ENCODE measurements at regions not wholly inside any gene's neighbourhood (a gene's known extent, or its start where the extent isn't known, plus 50 kb on each side); places are given as distances from the start of the nearest gene placed in this dataset.

DNA sequence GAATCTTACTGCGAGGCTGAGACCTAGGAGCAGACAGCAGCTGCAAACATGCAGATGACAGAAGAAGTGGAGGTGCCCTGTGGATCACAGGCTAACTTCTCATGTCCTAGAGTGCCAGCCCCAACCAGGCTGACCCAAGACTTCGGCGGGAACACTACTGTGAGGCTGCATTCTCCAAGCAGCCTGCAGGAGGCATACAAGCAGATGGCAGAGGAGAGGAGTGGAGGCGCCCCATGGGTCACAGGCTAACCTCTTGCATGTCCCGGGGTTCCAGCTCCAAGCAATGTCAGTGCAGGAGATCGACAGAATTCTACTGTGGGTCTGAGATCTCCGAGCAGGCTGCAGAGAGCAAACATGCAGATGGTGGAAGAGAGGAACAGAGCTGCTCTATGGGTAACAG lies 98.1 kb upstream of the ZNF678 start:
- H3K27me3 ChIP-seq (replicated peaks in 1 of 7), result peaks cover 0 to 9% (median 0%) of the 10 kb centered on the region in 7 donors
- H3K4me1 ChIP-seq, result no peaks in the 10 kb centered on the region
- no peak overlapping the region for H3K27ac ChIP-seq
- intact Hi-C loops (cut with DNase I; ENCODE audit: low total_unique reads), result no loop called here
- WGBS, 5 donors, result 73 to 86% (median 84%) methylated on average over 7 of the region's 7 CpGs
- no peaks in the 10 kb centered on the region for H3K9me3 ChIP-seq
- H3K36me3 ChIP-seq, result no peaks in the 10 kb centered on the region
- H3K4me3 ChIP-seq, result no peak overlapping the region
- TF ChIP-seq, protein P1, sequence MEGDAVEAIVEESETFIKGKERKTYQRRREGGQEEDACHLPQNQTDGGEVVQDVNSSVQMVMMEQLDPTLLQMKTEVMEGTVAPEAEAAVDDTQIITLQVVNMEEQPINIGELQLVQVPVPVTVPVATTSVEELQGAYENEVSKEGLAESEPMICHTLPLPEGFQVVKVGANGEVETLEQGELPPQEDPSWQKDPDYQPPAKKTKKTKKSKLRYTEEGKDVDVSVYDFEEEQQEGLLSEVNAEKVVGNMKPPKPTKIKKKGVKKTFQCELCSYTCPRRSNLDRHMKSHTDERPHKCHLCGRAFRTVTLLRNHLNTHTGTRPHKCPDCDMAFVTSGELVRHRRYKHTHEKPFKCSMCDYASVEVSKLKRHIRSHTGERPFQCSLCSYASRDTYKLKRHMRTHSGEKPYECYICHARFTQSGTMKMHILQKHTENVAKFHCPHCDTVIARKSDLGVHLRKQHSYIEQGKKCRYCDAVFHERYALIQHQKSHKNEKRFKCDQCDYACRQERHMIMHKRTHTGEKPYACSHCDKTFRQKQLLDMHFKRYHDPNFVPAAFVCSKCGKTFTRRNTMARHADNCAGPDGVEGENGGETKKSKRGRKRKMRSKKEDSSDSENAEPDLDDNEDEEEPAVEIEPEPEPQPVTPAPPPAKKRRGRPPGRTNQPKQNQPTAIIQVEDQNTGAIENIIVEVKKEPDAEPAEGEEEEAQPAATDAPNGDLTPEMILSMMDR (IDR thresholded peaks at IDR 0.05 in 8 of 11, conservative IDR thresholded peaks at IDR 0.05 in 3 of 11), result no peak
- TF ChIP-seq POLR2A (IDR thresholded peaks at IDR 0.05), result no peak
- no peak for TF ChIP-seq POLR2AphosphoS5 (IDR thresholded peaks at IDR 0.05)
- DNase-seq, result no peak

DNA sequence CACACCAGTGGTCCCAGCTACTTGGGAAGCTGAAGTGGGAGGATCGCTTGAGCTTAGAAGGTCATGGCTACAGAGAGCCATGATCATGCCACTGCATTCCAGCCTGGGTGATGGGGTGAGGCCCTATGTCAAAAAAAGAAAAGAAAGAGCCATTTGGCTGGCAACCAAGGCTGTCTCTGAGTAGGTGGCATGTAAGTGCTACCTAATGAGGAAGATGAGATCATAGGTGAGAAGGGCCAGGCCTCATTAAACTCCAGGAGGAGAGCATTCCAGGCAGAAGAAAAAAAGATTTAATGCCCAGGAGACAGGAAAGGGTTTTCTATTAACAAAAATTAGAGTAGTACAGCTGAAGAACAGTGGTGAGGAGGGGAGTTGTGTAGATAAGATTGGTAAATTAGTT lies 103.4 kb upstream of the ZNF678 start:
- intact Hi-C loops (cut with DNase I; ENCODE audit: low total_unique reads), result no loop called here
- H3K27ac ChIP-seq, result no peak overlapping the region
- no peaks in the 10 kb centered on the region for H3K36me3 ChIP-seq
- no peak for DNase-seq
- H3K27me3 ChIP-seq (replicated peaks in 1 of 7), result peaks cover 0 to 21% (median 0%) of the 10 kb centered on the region in 7 donors
- TF ChIP-seq POLR2AphosphoS5 (IDR thresholded peaks at IDR 0.05), result no peak
- no peak for TF ChIP-seq POLR2A (IDR thresholded peaks at IDR 0.05)
- TF ChIP-seq, protein P1 (IDR thresholded peaks at IDR 0.05 in 8 of 11, conservative IDR thresholded peaks at IDR 0.05 in 3 of 11), result no peak
- H3K4me3 ChIP-seq, result no peak overlapping the region
- H3K4me1 ChIP-seq, result no peaks in the 10 kb centered on the region
- no peaks in the 10 kb centered on the region for H3K9me3 ChIP-seq
- WGBS, 5 donors, result 29 to 96% (median 87%) methylated on average over 1 of the region's 1 CpG

DNA sequence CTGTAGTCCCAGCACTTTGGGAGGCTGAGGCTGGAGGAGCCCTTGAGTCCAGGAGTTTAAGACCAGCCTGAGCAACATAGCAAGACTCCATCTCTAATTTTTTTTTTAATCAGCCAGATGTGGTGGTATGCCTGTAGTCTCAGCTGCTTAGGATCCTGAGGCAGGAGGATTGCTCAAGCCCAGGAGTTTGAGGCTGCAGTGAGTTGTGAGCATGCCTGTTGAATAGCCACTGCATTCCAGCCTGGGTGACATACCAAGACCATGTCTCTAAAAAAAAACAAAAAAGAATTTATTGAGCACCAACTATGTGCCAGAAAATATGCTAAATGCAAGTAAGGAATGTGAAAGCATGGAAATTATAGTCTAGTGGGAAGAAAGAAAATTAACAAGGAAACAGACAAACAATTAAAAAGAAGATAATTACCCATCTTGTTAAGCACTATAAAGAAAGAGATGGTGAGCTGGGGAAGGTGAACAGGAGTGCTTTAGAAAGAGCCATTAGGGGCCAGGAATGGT lies 104.0 kb upstream of the ZNF678 start:
- Histone ChIP-seq H3K9me3 (no peaks in the 10 kb centered on the region), H3K4me1 (no peaks in the 10 kb centered on the region), H3K27me3 (replicated peaks in 1 of 7) (peaks cover 0 to 24% (median 0%) of the 10 kb centered on the region in 7 donors), H3K4me3 (no peak overlapping the region), H3K36me3 (no peaks in the 10 kb centered on the region), H3K27ac (no peak overlapping the region)
- intact Hi-C loops (cut with DNase I; ENCODE audit: low total_unique reads), result no loop called here
- DNase-seq, result no peak
- TF ChIP-seq POLR2A (IDR thresholded peaks at IDR 0.05) (no peak), POLR2AphosphoS5 (IDR thresholded peaks at IDR 0.05) (no peak)
- TF ChIP-seq, protein P1 (IDR thresholded peaks at IDR 0.05 in 8 of 11, conservative IDR thresholded peaks at IDR 0.05 in 3 of 11), result no peak

DNA sequence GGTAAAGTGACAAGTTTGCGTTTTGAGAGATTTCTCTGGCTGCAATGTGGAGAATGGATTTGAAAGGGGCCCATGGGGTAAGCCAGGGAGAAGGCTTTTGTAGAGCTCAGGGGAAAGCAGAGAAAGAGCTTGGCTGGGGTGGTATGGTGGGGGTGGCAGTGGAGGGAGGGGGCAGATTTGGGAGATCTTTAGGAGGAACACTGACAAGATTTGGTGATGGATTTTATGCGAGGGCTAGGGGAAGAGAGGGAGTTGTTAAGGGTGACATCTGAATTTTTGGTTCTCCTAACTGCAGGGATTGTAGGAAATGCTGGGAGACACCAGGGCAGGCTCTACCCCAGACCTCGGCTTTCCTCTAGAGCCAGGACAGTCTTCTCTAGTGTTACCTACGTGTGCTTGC lies 108.7 kb upstream of the ZNF678 start:
- peaks cover 0 to 37% (median 0%) of the 10 kb centered on the region in 7 donors for H3K27me3 ChIP-seq (replicated peaks in 1 of 7)
- TF ChIP-seq, protein P1 (IDR thresholded peaks at IDR 0.05 in 8 of 11, conservative IDR thresholded peaks at IDR 0.05 in 3 of 11), result no peak
- no peak for TF ChIP-seq POLR2A (IDR thresholded peaks at IDR 0.05)
- no peak for TF ChIP-seq POLR2AphosphoS5 (IDR thresholded peaks at IDR 0.05)
- H3K27ac ChIP-seq, result no peak overlapping the region
- intact Hi-C loops (cut with DNase I; ENCODE audit: low total_unique reads), result no loop called here
- H3K36me3 ChIP-seq, result no peaks in the 10 kb centered on the region
- no peak for DNase-seq
- no peaks in the 10 kb centered on the region for H3K4me1 ChIP-seq
- WGBS, 5 donors, result 66 to 72% (median 70%) methylated on average over 4 of the region's 4 CpGs
- H3K4me3 ChIP-seq, result no peak overlapping the region
- no peaks in the 10 kb centered on the region for H3K9me3 ChIP-seq
